ENCODE measurements at regions not wholly inside any gene's neighbourhood (a gene's known extent, or its start where the extent isn't known, plus 50 kb on each side); places are given as distances from the start of the nearest gene placed in this dataset.
"Not testable (repeated sequence)": the region's sequence is repeated elsewhere in the genome, so short reads cannot be mapped to it uniquely, and the experiment has no call there.

- no peak for DNase-seq
- WGBS, 2 donors: 66 to 70% methylated on average over 3 of the region's 3 CpGs
- H3K4me1 ChIP-seq: no peaks in the 10 kb centered on the region
- H3K9me3 ChIP-seq: peaks cover 0 to 5% (median 2%) of the 10 kb centered on the region in 4 donors
- H3K4me3 ChIP-seq: no peak overlapping the region
- no peaks in the 10 kb centered on the region for H3K36me3 ChIP-seq
- no peak overlapping the region for H3K27ac ChIP-seq
- intact Hi-C loops (cut with DNase I): no loop called here
- no peak for TF ChIP-seq POLR2AphosphoS5 (IDR thresholded peaks at IDR 0.05)
- TF ChIP-seq, protein P1, sequence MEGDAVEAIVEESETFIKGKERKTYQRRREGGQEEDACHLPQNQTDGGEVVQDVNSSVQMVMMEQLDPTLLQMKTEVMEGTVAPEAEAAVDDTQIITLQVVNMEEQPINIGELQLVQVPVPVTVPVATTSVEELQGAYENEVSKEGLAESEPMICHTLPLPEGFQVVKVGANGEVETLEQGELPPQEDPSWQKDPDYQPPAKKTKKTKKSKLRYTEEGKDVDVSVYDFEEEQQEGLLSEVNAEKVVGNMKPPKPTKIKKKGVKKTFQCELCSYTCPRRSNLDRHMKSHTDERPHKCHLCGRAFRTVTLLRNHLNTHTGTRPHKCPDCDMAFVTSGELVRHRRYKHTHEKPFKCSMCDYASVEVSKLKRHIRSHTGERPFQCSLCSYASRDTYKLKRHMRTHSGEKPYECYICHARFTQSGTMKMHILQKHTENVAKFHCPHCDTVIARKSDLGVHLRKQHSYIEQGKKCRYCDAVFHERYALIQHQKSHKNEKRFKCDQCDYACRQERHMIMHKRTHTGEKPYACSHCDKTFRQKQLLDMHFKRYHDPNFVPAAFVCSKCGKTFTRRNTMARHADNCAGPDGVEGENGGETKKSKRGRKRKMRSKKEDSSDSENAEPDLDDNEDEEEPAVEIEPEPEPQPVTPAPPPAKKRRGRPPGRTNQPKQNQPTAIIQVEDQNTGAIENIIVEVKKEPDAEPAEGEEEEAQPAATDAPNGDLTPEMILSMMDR (IDR thresholded peaks at IDR 0.05): no peak
- TF ChIP-seq EP300 (IDR thresholded peaks at IDR 0.05): no peak
- TF ChIP-seq POLR2A (IDR thresholded peaks at IDR 0.05): no peak
- no peaks in the 10 kb centered on the region for H3K27me3 ChIP-seq
Observed at GRCh38 chr1:80341021-80341420, 1334.5 kb upstream of the ADGRL4 start.

- intact Hi-C loops (cut with DNase I): no loop called here
- no peaks in the 10 kb centered on the region for H3K27me3 ChIP-seq
- H3K4me1 ChIP-seq: no peaks in the 10 kb centered on the region
- H3K4me3 ChIP-seq: no peak overlapping the region
- H3K27ac ChIP-seq: no peak overlapping the region
- no peaks in the 10 kb centered on the region for H3K9me3 ChIP-seq
- DNase-seq: no peak
- TF ChIP-seq EP300 (IDR thresholded peaks at IDR 0.05) (no peak), POLR2AphosphoS5 (IDR thresholded peaks at IDR 0.05) (no peak), POLR2A (IDR thresholded peaks at IDR 0.05) (no peak)
- TF ChIP-seq, protein P1 (IDR thresholded peaks at IDR 0.05): no peak
- H3K36me3 ChIP-seq: no peaks in the 10 kb centered on the region
- WGBS, 2 donors: 60 to 74% methylated on average over 5 of the region's 5 CpGs
Observed at GRCh38 chr1:80318108-80318507, 1311.6 kb upstream of the ADGRL4 start.

DNA sequence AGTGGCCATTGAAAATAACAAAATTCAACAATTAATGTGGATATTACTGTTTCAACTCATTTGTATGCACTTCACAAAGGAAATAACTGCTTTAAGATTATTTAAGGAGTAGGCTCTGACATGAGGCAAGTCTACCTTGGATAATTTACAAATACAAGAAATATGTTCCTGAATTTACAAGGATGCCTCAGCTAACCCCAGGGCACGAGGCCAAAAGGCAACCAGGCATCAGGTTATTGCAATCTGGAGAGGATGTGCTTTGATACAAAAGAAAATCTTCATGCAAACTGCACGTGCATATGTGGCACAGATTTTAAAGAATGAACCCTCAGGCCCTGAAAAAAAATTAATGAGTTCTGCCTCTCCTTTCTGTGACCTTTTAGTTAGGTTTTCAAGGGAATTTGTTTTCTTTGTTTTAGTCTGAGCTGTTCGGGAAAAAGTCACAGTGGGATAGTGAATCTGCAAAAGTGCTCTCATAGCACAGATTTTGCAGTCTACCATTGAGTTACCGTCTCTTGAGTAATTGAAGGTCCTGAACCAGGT, 1304.2 kb upstream of the ADGRL4 start:
- 49 to 68% methylated on average over 4 of the region's 4 CpGs for WGBS, 2 donors
- Histone ChIP-seq H3K4me1 (peaks cover 0 to 4% (median 0%) of the 10 kb centered on the region in 4 donors), H3K27ac (no peak overlapping the region), H3K4me3 (no peak overlapping the region), H3K27me3 (no peaks in the 10 kb centered on the region), H3K36me3 (no peaks in the 10 kb centered on the region), H3K9me3 (no peaks in the 10 kb centered on the region)
- no peak for DNase-seq
- intact Hi-C loops (cut with DNase I): no loop called here
- TF ChIP-seq POLR2AphosphoS5 (IDR thresholded peaks at IDR 0.05) (no peak), POLR2A (IDR thresholded peaks at IDR 0.05) (no peak), EP300 (IDR thresholded peaks at IDR 0.05) (no peak)
- TF ChIP-seq, protein P1 (IDR thresholded peaks at IDR 0.05): no peak

DNA sequence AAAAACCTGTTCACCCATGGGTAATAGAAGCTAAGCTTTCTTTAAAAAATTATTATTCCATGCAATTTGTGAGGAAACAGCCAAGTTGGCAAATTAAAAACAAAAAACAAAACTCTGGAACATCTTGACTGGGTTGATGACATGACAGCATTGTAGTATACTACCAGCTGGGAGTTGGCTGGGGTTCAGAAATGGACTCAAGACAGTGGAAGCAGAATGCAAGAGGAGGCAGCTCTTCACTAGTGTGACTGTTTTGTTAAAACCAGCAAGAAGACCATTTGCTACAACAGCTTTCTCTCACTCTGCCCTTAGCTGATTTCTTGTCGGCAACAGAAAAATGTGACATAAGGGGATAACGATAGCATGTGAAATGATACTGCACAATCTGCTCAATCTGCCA, 1298.9 kb upstream of the ADGRL4 start:
- no peak for DNase-seq
- H3K4me3 ChIP-seq: no peak overlapping the region
- H3K27me3 ChIP-seq: no peaks in the 10 kb centered on the region
- no peaks in the 10 kb centered on the region for H3K9me3 ChIP-seq
- intact Hi-C loops (cut with DNase I): no loop called here
- WGBS, 2 donors: 88 to 90% methylated on average over 2 of the region's 2 CpGs
- no peak overlapping the region for H3K27ac ChIP-seq
- no peaks in the 10 kb centered on the region for H3K36me3 ChIP-seq
- TF ChIP-seq EP300 (IDR thresholded peaks at IDR 0.05) (no peak), POLR2AphosphoS5 (IDR thresholded peaks at IDR 0.05) (no peak), POLR2A (IDR thresholded peaks at IDR 0.05) (no peak)
- TF ChIP-seq, protein P1 (IDR thresholded peaks at IDR 0.05): no peak
- H3K4me1 ChIP-seq: no peaks in the 10 kb centered on the region

DNA sequence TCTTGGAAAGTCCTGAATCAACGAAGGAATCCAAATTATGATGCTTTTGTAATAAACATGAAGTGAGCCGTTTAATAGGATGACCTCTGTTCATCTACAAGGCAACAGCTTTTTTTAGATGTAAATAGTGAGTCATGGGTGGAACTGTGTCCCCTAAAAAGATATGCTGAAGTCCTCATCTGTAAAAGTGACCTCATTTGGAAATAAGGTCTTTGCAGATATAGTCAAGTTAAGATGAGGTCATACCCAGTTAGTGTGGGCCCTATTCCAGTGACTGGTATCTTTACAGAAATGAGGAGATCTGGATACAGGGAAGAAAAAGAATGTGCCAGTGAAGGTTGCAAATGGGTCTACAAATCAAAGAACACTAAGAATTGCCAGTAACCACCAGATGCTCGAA, 1287.3 kb upstream of the ADGRL4 start:
- 28 to 62% methylated on average over 3 of the region's 3 CpGs for WGBS, 2 donors
- intact Hi-C loops (cut with DNase I): no loop called here
- TF ChIP-seq, protein P1 (IDR thresholded peaks at IDR 0.05): no peak
- no peak for TF ChIP-seq POLR2A (IDR thresholded peaks at IDR 0.05)
- no peak for TF ChIP-seq POLR2AphosphoS5 (IDR thresholded peaks at IDR 0.05)
- TF ChIP-seq EP300 (IDR thresholded peaks at IDR 0.05): no peak

GRCh38 chr1:80288750-80289149, 1282.2 kb upstream of the ADGRL4 start:
- H3K27me3 ChIP-seq; H3K4me1 ChIP-seq; H3K36me3 ChIP-seq; H3K9me3 ChIP-seq; DNase-seq; intact Hi-C loops (cut with DNase I); H3K4me3 ChIP-seq; H3K27ac ChIP-seq: not testable (repeated sequence)
- WGBS, 2 donors: 89 to 92% methylated on average over 3 of the region's 3 CpGs

More for the DNA sequence above, 1287.3 kb upstream of the ADGRL4 start:
- Histone ChIP-seq H3K9me3 (no peaks in the 10 kb centered on the region), H3K27me3 (no peaks in the 10 kb centered on the region), H3K4me3 (no peak overlapping the region), H3K36me3 (no peaks in the 10 kb centered on the region), H3K4me1 (no peaks in the 10 kb centered on the region), H3K27ac (no peak overlapping the region)
- DNase-seq: no peak

Data from sigmoid colon (tissue), 6 donors.